ENCODE measurements at regions not wholly inside any gene's neighbourhood (a gene's known extent, or its start where the extent isn't known, plus 50 kb on each side); places are given as distances from the start of the nearest gene placed in this dataset.

GRCh38 chr7:68319061-68319460 lies 1279.2 kb upstream of the AUTS2 start:
- TF ChIP-seq RAD21 (IDR thresholded peaks at IDR 0.05 in 1 of 2, conservative IDR thresholded peaks at IDR 0.05 in 1 of 2; ENCODE audit: low read depth in 2 of 2, low read length in 2 of 2) (no peak), POLR2A (IDR thresholded peaks at IDR 0.05; ENCODE audit: control extremely low read depth in 1 of 2, low read depth in 2 of 2, low read length in 2 of 2) (no peak), JUND (IDR thresholded peaks at IDR 0.05; ENCODE audit: low read length) (no peak), EP300 (IDR thresholded peaks at IDR 0.05; ENCODE audit: borderline replicate concordance in 1 of 2, low read depth in 2 of 2, low read length in 2 of 2) (no peak), POLR2AphosphoS5 (IDR thresholded peaks at IDR 0.05; ENCODE audit: low read depth, low read length) (no peak), POU5F1 (IDR thresholded peaks at IDR 0.05; ENCODE audit: low read depth, low read length) (no peak), TAF1 (IDR thresholded peaks at IDR 0.05; ENCODE audit: low read depth, low read length) (no peak), YY1 (IDR thresholded peaks at IDR 0.05; ENCODE audit: low read depth, low read length) (no peak), SRF (IDR thresholded peaks at IDR 0.05; ENCODE audit: low read depth, low read length) (no peak), SUZ12 (IDR thresholded peaks at IDR 0.05; ENCODE audit: low read length) (no peak)
- TF ChIP-seq, protein P1, sequence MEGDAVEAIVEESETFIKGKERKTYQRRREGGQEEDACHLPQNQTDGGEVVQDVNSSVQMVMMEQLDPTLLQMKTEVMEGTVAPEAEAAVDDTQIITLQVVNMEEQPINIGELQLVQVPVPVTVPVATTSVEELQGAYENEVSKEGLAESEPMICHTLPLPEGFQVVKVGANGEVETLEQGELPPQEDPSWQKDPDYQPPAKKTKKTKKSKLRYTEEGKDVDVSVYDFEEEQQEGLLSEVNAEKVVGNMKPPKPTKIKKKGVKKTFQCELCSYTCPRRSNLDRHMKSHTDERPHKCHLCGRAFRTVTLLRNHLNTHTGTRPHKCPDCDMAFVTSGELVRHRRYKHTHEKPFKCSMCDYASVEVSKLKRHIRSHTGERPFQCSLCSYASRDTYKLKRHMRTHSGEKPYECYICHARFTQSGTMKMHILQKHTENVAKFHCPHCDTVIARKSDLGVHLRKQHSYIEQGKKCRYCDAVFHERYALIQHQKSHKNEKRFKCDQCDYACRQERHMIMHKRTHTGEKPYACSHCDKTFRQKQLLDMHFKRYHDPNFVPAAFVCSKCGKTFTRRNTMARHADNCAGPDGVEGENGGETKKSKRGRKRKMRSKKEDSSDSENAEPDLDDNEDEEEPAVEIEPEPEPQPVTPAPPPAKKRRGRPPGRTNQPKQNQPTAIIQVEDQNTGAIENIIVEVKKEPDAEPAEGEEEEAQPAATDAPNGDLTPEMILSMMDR (IDR thresholded peaks at IDR 0.05; ENCODE audit: control extremely low read depth in 1 of 3, insufficient read depth in 1 of 3, low read depth in 1 of 3, low read length in 3 of 3) = no peak
- TF ChIP-seq, protein P2, sequence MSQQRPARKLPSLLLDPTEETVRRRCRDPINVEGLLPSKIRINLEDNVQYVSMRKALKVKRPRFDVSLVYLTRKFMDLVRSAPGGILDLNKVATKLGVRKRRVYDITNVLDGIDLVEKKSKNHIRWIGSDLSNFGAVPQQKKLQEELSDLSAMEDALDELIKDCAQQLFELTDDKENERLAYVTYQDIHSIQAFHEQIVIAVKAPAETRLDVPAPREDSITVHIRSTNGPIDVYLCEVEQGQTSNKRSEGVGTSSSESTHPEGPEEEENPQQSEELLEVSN (IDR thresholded peaks at IDR 0.05) = no peak
- TF ChIP-seq, protein P3, sequence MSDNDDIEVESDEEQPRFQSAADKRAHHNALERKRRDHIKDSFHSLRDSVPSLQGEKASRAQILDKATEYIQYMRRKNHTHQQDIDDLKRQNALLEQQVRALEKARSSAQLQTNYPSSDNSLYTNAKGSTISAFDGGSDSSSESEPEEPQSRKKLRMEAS (IDR thresholded peaks at IDR 0.05) = no peak

Measured in H1 (cell line).